ENCODE measurements at regions not wholly inside any gene's neighbourhood (a gene's known extent, or its start where the extent isn't known, plus 50 kb on each side); places are given as distances from the start of the nearest gene placed in this dataset.

GRCh38 chr5:87868792-87869191, 399.9 kb downstream of the TMEM161B start:
- no peak for DNase-seq

GRCh38 chr5:87867281-87867680, 401.4 kb downstream of the TMEM161B start:
- no peak for DNase-seq

- DNase-seq = no peak
Measured at GRCh38 chr5:87853541-87853940, 415.1 kb downstream of the TMEM161B start.

- DNase-seq = no peak
Measured at GRCh38 chr5:87851603-87852002, 417.0 kb downstream of the TMEM161B start.

- DNase-seq = no peak
Measured at GRCh38 chr5:87850843-87851242, 417.8 kb downstream of the TMEM161B start.

- no peak for DNase-seq
Measured at GRCh38 chr5:87845734-87846133, 422.9 kb downstream of the TMEM161B start.

- DNase-seq = no peak
Measured at GRCh38 chr5:87844866-87845265, 423.8 kb downstream of the TMEM161B start.

- no peak for DNase-seq
Measured at GRCh38 chr5:87844449-87844848, 424.2 kb downstream of the TMEM161B start.

- no peak for DNase-seq
Measured at GRCh38 chr5:87836696-87837095, 424.0 kb upstream of the CCNH start.

- DNase-seq = no peak
Measured at GRCh38 chr5:87831499-87831898, 418.8 kb upstream of the CCNH start.

- no peak for DNase-seq
Measured at GRCh38 chr5:87829217-87829551, 416.5 kb upstream of the CCNH start.

GRCh38 chr5:87828545-87829216, 416.0 kb upstream of the CCNH start:
- DNase-seq = no peak

GRCh38 chr5:87827539-87827938, 414.8 kb upstream of the CCNH start:
- DNase-seq = no peak

- DNase-seq = no peak
Measured at GRCh38 chr5:87826507-87826906, 413.8 kb upstream of the CCNH start.

GRCh38 chr5:87825583-87825982, 412.9 kb upstream of the CCNH start:
- no peak for DNase-seq

- DNase-seq = no peak
Measured at GRCh38 chr5:87807783-87808182, 395.1 kb upstream of the CCNH start.

GRCh38 chr5:87803352-87803751, 390.6 kb upstream of the CCNH start:
- DNase-seq = no peak

- DNase-seq = no peak
Measured at GRCh38 chr5:87791869-87792268, 379.1 kb upstream of the CCNH start.

- DNase-seq = no peak
Measured at GRCh38 chr5:87788416-87788815, 375.7 kb upstream of the CCNH start.

- DNase-seq = no peak
Measured at GRCh38 chr5:87787625-87788256, 375.0 kb upstream of the CCNH start.

- DNase-seq = no peak
Measured at GRCh38 chr5:87787086-87787485, 374.4 kb upstream of the CCNH start.

- no peak for DNase-seq
Measured at GRCh38 chr5:87786471-87786870, 373.7 kb upstream of the CCNH start.

GRCh38 chr5:87785554-87786335, 373.0 kb upstream of the CCNH start:
- no peak for DNase-seq

- no peak for DNase-seq
Measured at GRCh38 chr5:87784879-87785495, 372.3 kb upstream of the CCNH start.

Data from activated CD4-positive, alpha-beta T cell treated with anti-CD3 and anti-CD28 coated beads for 48 hours (primary cell).